UCSD-AML1 (cell line): ENCODE measurements at regions not wholly inside any gene's neighbourhood (a gene's known extent, or its start where the extent isn't known, plus 50 kb on each side); places are given as distances from the start of the nearest gene placed in this dataset.
"Not testable (repeated sequence)": the region's sequence is repeated elsewhere in the genome, so short reads cannot be mapped to it uniquely, and the experiment has no call there.

Experiments used
- DNase-seq: peaks from one replicate; lab custom pipeline; 2025; ENCODE audit not compliant: unreplicated experiment; lab: John Stamatoyannopoulos, UW

DNA sequence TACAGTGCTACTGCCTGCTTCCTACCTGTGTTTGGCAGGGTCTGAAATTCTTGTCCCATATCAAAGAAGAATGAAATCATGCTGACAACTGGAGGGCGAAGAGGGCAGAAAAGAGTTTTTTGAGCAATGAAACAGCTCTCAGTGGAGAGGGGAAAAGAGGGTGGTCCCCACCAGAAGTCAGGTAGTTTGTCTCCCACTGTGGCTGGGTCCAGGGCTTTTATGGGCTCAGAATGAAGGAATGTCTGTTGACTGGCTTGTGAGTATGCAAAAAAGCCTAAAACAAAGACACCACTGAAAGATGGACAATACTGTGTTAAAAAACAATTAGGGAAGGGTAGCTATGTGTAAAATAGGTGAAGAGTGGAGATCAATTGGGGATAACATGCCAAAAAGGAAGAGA lies 115.0 kb downstream of the ADAM29 start:
- no peak for DNase-seq

DNA sequence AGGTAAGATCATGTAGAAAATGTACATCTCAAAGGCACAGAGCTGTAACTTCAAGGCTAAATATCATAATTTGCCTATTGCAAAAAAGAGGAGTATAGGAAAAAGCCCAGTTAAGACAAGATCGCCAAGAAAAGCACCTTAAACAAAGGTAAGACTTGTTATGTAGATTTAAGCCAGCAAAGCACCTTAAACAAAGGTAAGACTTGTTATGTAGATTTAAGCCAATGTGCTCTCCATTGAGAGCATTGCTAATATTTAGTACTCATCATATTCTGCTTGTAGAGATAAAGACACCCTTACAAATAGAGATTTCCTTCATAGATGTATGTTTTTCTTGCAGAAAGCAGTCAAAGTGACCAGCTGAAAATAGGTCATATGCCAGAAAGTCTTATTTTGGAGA lies 115.8 kb downstream of the ADAM29 start:
- DNase-seq = no peak

- DNase-seq = no peak
These were observed 117.0 kb downstream of the ADAM29 start for GRCh38 chr4:175034986-175035705.

DNA sequence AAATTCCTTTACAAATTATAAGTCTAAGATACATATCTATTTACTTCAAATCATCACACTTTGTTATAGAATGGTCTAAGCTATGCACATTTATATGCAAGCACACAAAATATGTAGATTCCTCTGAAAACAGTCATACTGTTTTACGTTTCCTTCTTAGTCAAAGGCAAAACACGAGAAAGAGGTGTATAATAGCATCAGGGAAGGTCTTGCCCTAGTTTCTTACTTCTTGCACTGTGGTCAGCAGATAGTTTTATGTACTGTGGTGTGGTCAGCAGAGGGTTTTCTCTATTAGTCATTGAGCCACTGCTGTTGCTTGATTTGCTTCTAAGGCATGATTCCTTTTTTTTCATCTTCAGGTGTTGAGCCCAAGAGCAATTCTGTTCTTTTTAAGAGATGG lies 117.7 kb downstream of the ADAM29 start:
- no peak for DNase-seq

- DNase-seq = no peak
These were observed 130.1 kb downstream of the ADAM29 start for GRCh38 chr4:175048111-175048784.

- no peak for DNase-seq
These were observed 130.7 kb downstream of the ADAM29 start for GRCh38 chr4:175048906-175049305.

DNA sequence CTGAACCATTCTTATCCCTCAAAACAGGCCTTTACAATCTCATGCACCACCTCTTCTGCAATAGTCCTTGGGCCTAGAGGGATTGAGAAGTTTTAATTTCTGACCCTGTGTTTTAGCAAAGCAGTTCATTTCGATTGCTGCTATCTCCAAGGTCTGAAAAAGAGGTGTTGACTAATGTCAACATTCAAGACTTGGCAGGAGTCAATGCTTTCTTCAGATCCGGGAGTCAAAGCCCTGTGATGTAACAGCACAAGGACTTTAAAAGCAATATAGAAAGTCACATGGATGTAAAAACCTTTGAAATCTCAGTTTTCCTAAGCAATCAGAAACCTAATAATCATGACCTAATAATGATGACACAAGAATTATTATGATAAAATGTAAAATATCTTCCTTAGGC lies 133.8 kb downstream of the ADAM29 start:
- DNase-seq = no peak

GRCh38 chr4:175054980-175055379 lies 136.8 kb downstream of the ADAM29 start:
- no peak for DNase-seq

DNA sequence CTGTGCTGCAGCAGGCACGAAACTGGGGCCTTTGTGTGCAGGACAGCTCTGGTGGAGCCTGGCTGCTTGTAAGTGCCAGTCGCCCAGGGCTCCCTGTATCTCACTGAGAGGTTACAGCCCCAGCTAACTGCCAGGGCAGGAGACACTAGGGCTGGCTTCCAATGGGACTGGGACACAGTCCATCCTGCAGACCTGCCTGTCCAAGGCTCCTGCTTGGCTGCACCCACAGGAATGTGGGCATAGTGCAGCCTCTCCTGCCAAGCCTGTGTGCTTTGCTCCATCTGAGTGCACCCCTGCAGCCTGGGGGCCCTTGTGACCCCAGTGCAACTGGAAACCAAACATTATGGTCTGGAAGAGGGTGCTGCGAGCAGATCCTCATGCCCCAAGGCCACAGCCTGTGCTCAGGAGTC lies 144.0 kb downstream of the ADAM29 start:
- no peak for DNase-seq

- no peak for DNase-seq
These were observed 147.1 kb downstream of the ADAM29 start for GRCh38 chr4:175065228-175065627.

DNA sequence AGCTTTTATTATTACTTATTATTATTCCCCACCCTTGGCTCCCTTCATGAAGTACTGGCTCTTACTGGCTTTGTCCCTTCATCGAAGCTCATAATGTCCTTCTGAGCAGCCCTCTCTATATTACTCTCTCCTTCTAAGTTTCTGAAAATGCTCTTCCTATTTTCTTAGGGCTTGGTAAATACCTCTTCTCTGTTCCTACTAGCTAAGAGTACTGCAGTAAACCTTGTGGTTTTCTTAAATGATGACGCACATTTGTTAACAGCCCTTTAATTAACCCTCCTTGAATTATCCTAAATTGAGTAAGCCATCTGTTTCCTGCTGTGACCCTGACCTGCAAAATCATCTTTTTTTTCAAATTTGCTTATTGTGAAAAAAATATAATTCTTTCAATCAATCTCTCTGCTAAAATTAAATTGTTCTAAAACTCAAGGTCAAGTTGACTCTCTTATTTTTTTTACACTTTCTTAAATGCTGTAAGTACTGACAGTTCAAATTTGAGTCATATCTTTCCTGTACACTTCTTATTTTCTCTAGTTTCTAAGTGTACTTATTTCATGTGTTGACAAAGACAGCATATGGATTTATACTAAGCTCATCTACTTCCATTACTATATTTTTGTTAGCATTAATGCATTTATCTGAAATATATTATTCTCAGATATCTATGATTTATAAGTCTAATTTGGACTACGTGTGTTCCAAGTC lies 148.9 kb downstream of the ADAM29 start:
- DNase-seq = no peak

GRCh38 chr4:175068266-175068665 lies 150.1 kb downstream of the ADAM29 start:
- DNase-seq = no peak

- DNase-seq = no peak
These were observed 152.3 kb downstream of the ADAM29 start for GRCh38 chr4:175070444-175070843.

- no peak for DNase-seq
These were observed 153.0 kb downstream of the ADAM29 start for GRCh38 chr4:175071123-175071522.

- no peak for DNase-seq
These were observed 169.0 kb downstream of the ADAM29 start for GRCh38 chr4:175087145-175087544.

GRCh38 chr4:175090116-175090515 lies 172.0 kb downstream of the ADAM29 start:
- DNase-seq = no peak

DNA sequence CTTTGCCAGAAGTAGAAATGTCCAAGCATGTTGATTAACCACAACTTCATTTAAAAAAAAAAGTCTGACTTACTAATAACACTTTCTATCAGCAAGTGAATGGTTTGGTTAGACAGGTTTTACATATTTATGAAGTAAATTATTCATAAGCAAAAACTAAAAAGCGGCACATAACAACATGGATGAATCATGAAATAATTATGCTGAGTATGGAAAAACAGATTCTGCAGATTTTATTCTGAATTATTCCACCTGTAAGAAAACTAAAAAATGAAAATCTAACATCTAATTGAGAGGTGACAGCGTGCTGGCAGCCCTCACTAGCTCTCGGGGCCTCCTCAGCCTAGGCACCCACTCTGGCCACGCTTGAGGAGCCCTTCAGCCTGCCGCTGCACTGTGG lies 173.5 kb downstream of the ADAM29 start:
- no peak for DNase-seq

DNA sequence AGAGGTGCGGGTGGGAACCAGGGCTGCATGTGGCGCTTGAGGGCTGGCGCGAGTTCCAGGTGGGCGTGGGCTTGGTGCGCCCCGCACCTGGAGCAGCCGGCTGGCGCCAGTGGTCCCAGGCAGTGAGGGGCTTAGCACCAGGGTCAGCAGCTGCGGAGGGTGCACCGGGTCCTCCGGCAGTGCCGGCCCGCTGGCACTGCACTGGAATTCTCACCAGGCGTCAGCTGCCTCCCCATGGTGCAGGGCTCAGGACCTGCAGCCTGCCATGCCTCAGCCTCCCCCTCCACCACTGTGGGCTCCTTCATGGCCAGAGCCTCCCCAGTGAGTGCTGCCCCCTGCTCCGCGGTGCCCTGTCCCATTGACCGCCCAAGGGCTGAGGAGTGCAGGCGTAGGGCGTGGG lies 174.0 kb downstream of the ADAM29 start:
- no peak for DNase-seq

DNA sequence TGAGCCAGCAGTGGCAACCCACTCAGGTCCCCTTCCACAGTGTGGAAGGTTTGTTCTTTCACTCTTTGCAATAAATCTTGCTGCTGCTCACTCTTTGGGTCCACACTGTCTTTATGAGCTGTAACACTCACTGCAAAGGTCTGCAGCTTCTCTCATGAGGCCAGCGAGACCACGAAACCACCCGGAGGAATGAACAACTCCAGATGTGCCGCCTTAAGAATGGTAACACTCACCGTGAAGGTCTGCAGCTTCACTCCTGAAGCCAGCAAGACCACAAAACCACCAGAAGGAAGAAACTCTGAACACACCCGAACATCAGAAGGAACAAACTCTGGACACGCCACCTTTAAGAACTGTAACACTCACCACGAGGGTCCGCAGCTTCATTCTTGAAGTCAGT lies 174.9 kb downstream of the ADAM29 start:
- not testable (repeated sequence) for DNase-seq

DNA sequence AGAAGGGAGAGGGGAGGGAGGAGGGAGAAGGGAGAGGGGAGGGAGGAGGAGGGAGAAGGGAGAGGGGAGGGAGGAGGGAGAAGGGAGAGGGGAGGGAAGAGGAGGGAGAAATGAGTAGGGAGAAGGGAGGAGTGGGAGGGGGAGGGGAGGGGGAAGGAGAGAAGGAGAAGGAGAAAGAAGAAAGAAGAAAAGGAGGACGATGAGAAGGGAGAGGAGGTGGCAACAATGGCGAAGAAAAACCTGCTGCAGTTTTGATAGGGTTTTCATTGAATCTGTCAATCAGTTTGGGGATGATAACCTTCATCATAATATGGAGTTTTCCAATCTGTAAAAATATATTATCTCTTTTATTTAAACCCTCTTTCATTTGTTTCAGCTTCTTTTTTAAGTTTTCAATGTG lies 185.2 kb downstream of the ADAM29 start:
- no peak for DNase-seq

- no peak for DNase-seq
These were observed 188.1 kb downstream of the ADAM29 start for GRCh38 chr4:175106301-175106700.

GRCh38 chr4:175109933-175110332 lies 191.8 kb downstream of the ADAM29 start:
- peak; percentile 8 for DNase-seq
